ENCODE measurements at regions not wholly inside any gene's neighbourhood (a gene's known extent, or its start where the extent isn't known, plus 50 kb on each side); places are given as distances from the start of the nearest gene placed in this dataset.

- DNase-seq (ENCODE audit: low spot score) = no peak
These were observed 84.4 kb upstream of the ID4 start for GRCh38 chr6:19752746-19753145.

- no peak for DNase-seq (ENCODE audit: low spot score)
These were observed 83.3 kb upstream of the ID4 start for GRCh38 chr6:19753826-19754225.

DNA sequence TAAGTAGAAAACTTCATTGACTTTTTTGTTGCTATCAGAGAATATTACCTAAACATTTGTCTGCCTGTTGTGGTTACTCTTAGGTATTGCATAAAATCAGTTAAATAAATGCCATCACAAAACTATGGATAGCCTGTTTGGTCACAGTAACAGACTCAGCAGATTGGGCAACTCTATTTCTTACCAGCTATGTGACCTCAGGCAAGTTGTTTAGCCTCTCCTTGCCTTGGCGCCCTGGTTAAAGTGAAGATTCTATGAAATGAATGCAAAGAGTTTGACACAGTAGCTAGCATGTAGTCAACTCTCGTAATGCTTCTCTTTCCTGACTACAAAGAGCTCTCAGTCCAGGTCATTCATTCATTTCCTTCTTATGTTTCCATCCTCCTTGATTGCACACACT lies 82.5 kb upstream of the ID4 start:
- DNase-seq (ENCODE audit: low spot score) = no peak

DNA sequence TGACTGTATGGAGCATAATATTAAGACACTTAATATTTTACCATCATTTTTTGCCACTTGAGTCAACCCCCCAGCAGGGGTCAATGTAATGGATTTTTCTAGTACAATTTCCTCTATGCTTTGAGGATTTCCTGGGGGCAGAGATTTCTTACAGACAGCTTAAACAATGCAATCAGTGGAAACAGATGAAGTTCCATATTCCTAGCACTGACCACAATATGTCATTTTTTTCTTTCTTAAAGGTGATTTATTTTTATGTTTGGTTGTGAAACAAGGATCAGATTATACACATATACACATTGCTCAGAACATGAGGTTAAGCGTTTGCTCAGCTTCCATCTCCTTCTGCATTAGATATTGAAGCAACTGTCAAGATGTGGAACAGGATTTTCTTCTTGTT lies 82.0 kb upstream of the ID4 start:
- no peak for DNase-seq (ENCODE audit: low spot score)

GRCh38 chr6:19757036-19757435 lies 80.1 kb upstream of the ID4 start:
- no peak for DNase-seq (ENCODE audit: low spot score)

DNA sequence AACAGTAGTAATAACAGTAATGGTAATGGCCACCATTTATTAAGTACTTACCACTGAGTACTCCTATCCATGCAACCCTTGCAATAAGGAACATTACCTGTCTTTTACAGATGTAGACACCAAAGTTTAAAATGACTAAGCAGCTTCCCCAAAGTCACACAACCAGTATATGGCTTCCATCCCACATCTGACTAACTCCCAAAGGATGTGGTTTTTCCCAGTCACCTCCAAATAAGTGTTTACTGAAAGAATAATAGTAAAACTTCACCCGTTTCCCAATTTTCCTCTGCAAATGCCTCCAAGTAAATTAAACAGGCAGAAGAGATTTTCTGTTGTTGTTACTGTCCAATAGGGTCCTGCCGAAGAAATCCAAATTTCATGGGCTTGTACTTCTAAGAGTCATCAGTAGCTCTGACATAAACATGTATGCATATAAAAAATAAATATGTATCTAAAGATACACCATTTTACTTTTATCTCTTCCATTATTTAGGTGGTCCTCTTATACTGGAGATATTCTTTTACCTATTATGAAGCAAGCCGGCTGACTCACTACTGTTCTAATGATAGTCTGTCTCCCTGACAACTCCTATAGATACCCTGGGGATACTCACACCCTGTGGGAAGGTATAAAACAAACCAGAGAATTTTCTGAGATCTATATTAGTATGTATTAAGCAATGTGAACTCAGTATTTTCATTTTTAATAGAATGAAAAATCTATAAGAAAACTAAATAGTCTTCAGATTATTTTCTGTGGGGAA lies 77.9 kb upstream of the ID4 start:
- no peak for DNase-seq (ENCODE audit: low spot score)

DNA sequence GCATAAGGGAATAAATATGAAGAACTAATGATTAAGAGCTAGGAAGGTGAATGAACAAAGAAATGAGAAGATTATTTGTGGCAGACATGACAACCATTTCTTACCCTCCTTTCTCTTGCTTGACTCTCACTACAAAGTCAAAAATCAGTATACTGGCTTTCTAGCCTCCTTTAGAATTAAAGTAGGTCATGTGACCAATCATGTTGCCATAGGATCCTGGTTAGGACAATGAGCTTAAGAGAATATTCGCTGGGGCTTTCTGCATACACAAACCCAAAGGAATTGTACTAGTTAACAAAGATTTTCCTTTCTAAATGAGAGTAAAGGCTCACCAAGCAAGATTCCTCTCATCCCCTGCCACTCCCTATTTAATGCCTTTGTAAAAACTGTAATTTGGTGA lies 76.0 kb upstream of the ID4 start:
- no peak for DNase-seq (ENCODE audit: low spot score)

- DNase-seq (ENCODE audit: low spot score) = no peak
These were observed 65.3 kb upstream of the ID4 start for GRCh38 chr6:19771753-19772336.

DNA sequence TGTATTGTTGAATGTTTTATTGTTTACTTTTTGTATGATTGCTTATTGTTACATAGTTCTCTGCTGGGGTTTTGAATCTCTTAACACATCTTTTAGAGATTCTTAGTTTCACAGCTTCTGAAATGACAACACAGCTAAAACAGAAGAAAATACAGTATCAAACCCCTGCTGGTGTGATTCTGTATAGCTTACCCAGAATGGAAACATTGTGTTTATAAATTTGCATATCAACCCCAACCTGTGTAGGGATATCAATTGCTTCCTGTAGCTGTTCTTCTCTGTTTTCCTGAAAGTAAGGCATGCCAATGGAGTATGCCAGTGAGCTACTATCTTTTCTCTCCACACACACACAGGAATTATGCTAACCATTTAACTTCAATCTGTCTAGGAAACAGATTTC lies 64.3 kb upstream of the ID4 start:
- DNase-seq (ENCODE audit: low spot score) = no peak

- no peak for DNase-seq (ENCODE audit: low spot score)
These were observed 55.9 kb upstream of the ID4 start for GRCh38 chr6:19781269-19781668.

DNA sequence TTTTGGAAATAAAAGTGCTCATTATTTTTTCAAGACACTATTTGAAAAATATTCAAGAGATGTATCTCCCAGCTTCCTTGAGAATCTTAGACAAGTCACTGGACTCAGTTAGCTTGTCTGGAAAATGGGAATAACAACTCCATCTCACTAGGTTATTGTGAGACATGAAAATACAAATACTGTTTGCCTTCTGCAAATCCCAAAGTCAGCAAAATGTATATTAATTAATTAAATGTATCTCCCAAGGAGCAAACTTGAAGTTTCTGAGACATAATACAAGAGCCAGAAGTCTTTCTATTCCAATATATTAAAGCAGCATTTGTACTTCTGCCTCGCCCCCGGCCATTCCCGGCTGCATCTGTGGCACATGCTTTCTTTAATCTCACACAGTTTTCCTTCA lies 54.6 kb upstream of the ID4 start:
- DNase-seq (ENCODE audit: low spot score) = no peak
